BE2C (cell line): ENCODE measurements at regions not wholly inside any gene's neighbourhood (a gene's known extent, or its start where the extent isn't known, plus 50 kb on each side); places are given as distances from the start of the nearest gene placed in this dataset.

Experiments used
- DNase-seq: peaks from one replicate; pipeline ENCODE4 v3.0.0-alpha.2; 2020
- H3K27me3 ChIP-seq: fragments of 250-450 bp; sonication (Bioruptor Pico); 2 replicates; pipeline ENCODE4 v1.5.1; 2020; ENCODE audit warnings: mild to moderate bottlenecking
- H3K36me3 ChIP-seq: fragments of 250-450 bp; sonication (Bioruptor Pico); 2 replicates; pipeline ENCODE4 v1.5.1; 2020; ENCODE audit warnings: mild to moderate bottlenecking
- H3K4me1 ChIP-seq: fragments of 250-450 bp; sonication (Bioruptor Pico); 2 replicates; pipeline ENCODE4 v1.5.1; 2020
- H3K4me3 ChIP-seq: 2 replicates; pipeline ENCODE4 v1.5.1; 2011; ENCODE audit warnings: low read depth, low read length
- H3K9me3 ChIP-seq: fragments of 250-450 bp; sonication (Bioruptor Pico); 2 replicates; pipeline ENCODE4 v1.5.1; 2020
- CTCF ChIP-seq: IDR thresholded peaks from 2 replicates; pipeline ENCODE4 v1.5.1; 2012; ENCODE audit warnings: mild to moderate bottlenecking, low read depth, low read length

GRCh38 chr6:159430323-159430722 is 261.1 kb downstream of the FNDC1 start:
- Histone ChIP-seq H3K27me3 (no peaks in the 10 kb centered on the region), H3K4me3 (no peak overlapping the region), H3K36me3 (no peaks in the 10 kb centered on the region), H3K9me3 (peaks cover 4% of the 10 kb centered on the region; the same call in 1 of the 2 replicates), H3K4me1 (no peaks in the 10 kb centered on the region)
- DNase-seq, result no peak
- TF ChIP-seq CTCF, result no peak

- TF ChIP-seq CTCF, result no peak
- no peaks in the 10 kb centered on the region for H3K4me1 ChIP-seq
- no peak overlapping the region for H3K4me3 ChIP-seq
- no peak for DNase-seq
- no peaks in the 10 kb centered on the region for H3K36me3 ChIP-seq
- peaks cover 4% of the 10 kb centered on the region; the same call in 1 of the 2 replicates for H3K9me3 ChIP-seq
- H3K27me3 ChIP-seq, result no peaks in the 10 kb centered on the region
Measured at GRCh38 chr6:159429433-159429832, 260.2 kb downstream of the FNDC1 start.

- no peak overlapping the region for H3K4me3 ChIP-seq
- no peak for DNase-seq
- no peaks in the 10 kb centered on the region for H3K36me3 ChIP-seq
- H3K27me3 ChIP-seq, result no peaks in the 10 kb centered on the region
- no peak for TF ChIP-seq CTCF
- H3K4me1 ChIP-seq, result no peaks in the 10 kb centered on the region
- H3K9me3 ChIP-seq, result no peaks in the 10 kb centered on the region
Measured at GRCh38 chr6:159427771-159428170, 258.6 kb downstream of the FNDC1 start.

- no peak overlapping the region for H3K4me3 ChIP-seq
- H3K36me3 ChIP-seq, result no peaks in the 10 kb centered on the region
- H3K27me3 ChIP-seq, result no peaks in the 10 kb centered on the region
- H3K4me1 ChIP-seq, result no peaks in the 10 kb centered on the region
- no peaks in the 10 kb centered on the region for H3K9me3 ChIP-seq
- TF ChIP-seq CTCF, result no peak
- no peak for DNase-seq
Measured at GRCh38 chr6:159427335-159427734, 258.1 kb downstream of the FNDC1 start.

- H3K9me3 ChIP-seq, result no peaks in the 10 kb centered on the region
- H3K36me3 ChIP-seq, result no peaks in the 10 kb centered on the region
- no peaks in the 10 kb centered on the region for H3K4me1 ChIP-seq
- H3K4me3 ChIP-seq, result no peak overlapping the region
- no peak for TF ChIP-seq CTCF
- DNase-seq, result no peak
- no peaks in the 10 kb centered on the region for H3K27me3 ChIP-seq
Measured at GRCh38 chr6:159425421-159425820, 256.2 kb downstream of the FNDC1 start.

- Histone ChIP-seq H3K36me3 (no peaks in the 10 kb centered on the region), H3K27me3 (no peaks in the 10 kb centered on the region), H3K4me1 (no peaks in the 10 kb centered on the region), H3K4me3 (no peak overlapping the region), H3K9me3 (no peaks in the 10 kb centered on the region)
- no peak for TF ChIP-seq CTCF
- no peak for DNase-seq
Measured at GRCh38 chr6:159422041-159422984, 253.1 kb downstream of the FNDC1 start.
